HG03342 (cell line): ENCODE measurements at regions not wholly inside any gene's neighbourhood (a gene's known extent, or its start where the extent isn't known, plus 50 kb on each side); places are given as distances from the start of the nearest gene placed in this dataset.

Experiments
- ATAC-seq: cut with Tn5 transposase; IDR thresholded peaks from one replicate; pipeline ENCODE4 v1.9.1; 2021; ENCODE audit warnings: mild to moderate bottlenecking, moderate library complexity; ENCODE audit not compliant: unreplicated experiment

- ATAC-seq, result no peak
These were observed 659.1 kb downstream of the IRX1 start for GRCh38 chr5:4254736-4255135.

DNA sequence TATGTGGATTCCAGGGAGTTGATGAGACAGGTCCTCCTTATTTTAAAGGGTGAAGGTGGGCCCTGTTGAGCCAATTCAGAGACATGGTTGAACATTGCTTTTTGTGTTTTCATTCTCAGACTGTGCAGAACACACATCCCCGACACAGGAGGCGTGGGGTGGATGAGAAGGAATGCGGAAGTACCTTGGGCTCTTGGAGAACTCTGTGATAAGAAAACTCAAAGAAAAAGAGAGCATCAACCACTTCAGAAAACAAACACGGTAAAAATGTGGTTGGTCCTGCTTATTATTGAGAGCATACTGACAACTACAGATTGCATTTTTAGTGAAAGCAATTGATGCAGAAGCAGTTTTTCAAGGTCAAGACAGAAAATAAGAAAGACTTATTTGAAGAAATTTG lies 659.8 kb downstream of the IRX1 start:
- ATAC-seq, result no peak

- no peak for ATAC-seq
These were observed 662.5 kb downstream of the IRX1 start for GRCh38 chr5:4258170-4258569.

- no peak for ATAC-seq
These were observed 675.6 kb downstream of the IRX1 start for GRCh38 chr5:4271193-4271592.

- ATAC-seq, result no peak
These were observed 679.6 kb downstream of the IRX1 start for GRCh38 chr5:4275232-4275631.

DNA sequence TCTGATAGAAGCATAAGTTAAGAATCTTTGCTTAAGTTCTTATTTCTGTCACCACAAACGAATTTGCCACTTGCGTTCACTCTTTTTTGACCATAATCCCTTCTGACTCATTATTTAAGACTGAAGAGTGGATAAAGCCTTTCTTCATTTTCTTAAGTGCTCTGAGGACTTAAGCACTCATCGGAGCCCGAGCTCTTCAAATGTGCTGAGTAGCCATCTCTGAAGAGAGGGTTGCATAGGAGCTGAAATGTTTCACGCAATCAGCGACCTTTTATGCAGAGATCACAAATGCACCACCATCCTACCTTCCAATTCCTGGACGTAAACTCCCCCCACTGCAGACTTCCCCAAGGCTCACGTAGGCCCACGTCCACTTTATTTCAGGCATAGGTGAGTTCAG lies 699.2 kb downstream of the IRX1 start:
- ATAC-seq, result no peak

GRCh38 chr5:4295663-4296339 lies 700.2 kb downstream of the IRX1 start:
- no peak for ATAC-seq

DNA sequence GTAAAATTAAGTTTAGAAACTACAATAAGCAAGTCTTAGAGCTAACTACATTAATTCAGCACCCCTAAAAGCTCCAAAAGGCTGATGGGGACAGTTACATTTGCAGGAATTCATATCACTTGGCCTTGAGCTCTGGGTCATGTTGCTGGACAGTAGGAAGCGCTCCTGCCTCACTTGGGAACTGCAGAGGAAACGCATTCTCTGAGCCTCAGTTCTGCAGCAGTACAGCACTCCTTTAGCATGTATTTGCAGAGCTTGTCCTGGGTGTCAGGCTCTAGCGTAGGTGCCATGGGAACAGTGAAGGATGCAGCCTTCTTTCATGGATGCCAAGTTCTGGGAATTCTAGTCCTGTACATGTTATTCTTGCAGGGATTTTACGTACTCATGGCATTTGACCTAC lies 710.4 kb downstream of the IRX1 start:
- ATAC-seq, result no peak

DNA sequence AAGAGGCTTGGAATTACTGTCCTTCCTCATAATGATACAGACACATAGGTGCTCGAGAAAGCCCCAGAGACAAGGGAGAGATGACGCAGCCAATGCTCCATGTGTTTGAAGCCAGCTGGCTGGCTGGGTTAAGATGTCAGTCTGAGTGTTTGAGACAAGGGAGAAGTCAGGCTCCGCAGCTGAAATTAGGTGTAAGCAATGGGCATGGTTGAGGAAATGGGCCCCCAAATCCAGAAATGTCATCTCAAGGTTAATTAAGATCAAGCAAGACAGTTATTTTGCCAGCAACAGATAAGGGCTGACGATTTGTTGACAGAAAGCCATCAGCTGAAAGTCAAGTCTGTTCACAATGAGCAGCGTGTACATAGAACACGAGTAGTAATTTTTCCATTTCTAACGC lies 713.4 kb downstream of the IRX1 start:
- ATAC-seq, result no peak

DNA sequence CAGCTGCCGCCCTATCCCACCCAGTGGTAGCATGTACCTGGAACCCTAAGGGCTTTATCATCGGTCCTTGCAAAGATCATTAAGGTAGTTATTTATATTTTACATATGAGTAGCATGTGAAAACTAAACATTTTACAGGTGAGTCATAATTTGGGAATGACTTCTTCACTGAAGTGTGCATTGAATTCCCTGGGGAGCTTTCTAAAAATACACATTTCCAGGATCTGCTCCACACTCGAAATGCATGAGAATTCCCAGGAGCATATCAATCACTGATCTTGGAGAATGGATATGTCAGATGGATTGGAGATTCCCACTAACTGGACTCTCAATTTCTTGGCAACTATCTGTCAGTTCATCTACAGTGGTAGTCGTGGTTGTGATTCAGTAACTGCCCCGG lies 717.5 kb downstream of the IRX1 start:
- ATAC-seq, result no peak

DNA sequence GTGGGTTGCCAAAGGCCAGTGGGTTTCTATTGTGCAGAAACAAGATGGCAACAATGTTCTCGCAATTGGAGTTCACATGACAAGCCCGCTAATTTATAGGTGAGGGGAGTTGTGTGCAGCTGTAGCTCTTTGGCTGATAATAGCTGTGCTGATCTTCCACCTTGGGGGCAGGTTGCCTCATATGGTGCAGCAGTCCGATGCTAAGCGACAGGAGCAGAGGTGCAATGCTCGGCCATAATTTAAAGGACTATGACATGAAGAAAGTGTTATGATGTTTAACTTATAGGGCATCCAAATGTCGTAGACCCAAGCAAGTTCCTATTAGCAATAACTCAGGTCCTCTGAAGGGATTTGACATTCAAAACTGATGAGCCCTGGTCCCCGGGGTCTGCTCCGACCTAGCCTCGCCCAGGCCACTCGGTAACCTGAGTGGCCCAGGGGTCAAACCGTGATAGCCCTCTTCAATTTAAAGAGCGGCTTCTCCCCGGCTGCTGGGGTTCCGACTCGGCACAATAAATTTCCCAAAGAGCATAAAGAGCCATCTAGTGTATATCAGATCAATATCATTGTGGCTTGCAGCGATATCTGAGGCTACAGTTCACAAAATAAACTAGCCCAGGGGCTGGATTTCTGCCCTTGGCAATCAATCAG lies 724.0 kb downstream of the IRX1 start:
- ATAC-seq, result no peak

GRCh38 chr5:4330327-4330726 lies 734.7 kb downstream of the IRX1 start:
- ATAC-seq, result no peak

DNA sequence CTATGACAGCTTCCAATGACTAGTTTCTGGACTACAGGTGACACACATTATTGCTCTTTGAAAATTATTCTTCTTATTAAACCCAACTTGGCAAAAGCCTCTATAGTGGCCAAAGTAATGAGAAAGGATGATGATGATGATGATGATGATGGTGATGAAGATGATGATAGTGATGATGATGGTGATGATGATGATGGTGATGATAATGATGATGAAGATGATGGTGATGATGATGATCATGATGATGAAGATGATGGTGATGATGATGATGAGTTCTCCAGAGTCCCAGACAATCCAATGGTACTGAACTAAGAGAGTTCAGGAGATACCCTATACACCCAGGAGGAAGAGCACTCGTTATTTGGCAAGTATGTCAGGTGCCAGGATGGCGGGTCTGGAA lies 739.4 kb downstream of the IRX1 start:
- no peak for ATAC-seq

DNA sequence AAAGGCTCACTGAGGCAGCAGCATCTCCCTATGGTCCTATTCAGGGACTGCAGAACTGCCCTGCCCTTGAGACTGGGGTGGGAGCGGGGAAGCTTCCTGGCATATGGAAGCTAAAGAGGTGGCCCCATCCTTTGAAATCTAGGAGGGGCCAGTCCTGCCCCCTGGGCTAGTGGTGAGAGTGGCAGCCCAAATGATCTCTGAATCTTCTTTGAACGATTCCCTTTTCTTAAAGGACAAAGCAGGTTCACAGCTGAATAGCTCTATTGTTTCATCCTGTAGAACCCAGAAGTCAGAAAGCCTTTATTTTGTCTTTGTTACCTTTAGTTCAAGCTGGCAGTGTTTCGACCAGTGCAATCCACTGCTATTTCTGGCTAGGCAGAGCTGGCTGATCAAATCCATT lies 741.9 kb downstream of the IRX1 start:
- ATAC-seq, result no peak

GRCh38 chr5:4339949-4340348 lies 744.3 kb downstream of the IRX1 start:
- ATAC-seq, result no peak

DNA sequence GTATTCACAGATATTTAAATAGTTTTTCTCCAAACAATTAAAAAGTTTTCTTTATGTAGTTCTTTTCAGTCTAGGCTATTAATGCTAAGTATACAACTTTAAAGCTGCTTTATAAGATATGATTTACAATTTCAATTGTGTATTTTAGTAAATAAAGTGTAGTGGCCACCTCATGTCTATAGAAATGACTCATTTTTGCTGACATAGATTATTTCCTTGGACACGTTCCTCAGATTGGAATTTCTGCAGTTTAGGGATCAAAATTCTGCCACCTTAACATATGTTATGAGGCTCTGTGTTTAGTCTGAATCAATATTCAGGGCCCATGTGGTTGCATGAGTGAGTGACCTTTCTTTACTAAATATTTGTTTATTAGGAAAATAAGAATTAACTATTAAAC lies 750.2 kb downstream of the IRX1 start:
- ATAC-seq, result no peak

DNA sequence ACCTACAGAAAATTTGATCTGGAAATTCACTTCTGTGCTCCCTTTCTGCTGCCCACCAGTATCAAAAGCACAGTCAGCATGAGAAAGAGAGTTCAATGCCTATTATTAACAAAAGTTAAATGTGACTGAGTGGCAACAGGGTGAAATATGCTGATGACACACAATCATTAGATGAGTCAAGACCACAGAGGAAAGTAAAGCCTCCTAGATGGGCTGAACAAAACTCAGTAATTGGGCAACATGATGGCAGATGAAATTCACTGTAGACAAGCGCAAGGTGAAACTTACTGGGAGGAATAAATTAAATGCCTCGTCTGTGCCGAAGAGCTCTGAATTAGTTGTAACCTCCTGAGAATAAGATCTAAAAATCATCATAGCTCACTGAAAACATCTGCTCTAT lies 752.8 kb downstream of the IRX1 start:
- no peak for ATAC-seq

GRCh38 chr5:4348919-4349318 lies 753.3 kb downstream of the IRX1 start:
- ATAC-seq, result no peak

DNA sequence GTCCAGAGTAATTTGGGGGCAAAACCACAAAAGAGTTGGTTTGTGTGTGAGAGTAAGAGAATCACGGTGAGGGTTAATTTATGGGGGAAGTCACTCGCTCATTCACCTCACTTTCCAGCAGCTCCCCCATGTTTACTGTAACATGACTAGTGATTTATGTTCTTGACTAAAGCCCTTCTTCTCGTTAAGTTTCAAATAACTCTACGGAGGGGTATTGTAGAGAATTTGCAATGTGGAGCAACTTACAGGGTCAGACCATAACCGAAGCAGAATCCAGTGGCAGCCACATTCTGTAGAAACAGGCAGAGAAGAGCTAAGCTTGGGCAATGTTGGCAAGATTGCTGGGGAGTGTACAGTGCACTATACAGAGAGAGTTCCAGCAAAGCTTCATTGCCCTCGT lies 760.6 kb downstream of the IRX1 start:
- no peak for ATAC-seq

DNA sequence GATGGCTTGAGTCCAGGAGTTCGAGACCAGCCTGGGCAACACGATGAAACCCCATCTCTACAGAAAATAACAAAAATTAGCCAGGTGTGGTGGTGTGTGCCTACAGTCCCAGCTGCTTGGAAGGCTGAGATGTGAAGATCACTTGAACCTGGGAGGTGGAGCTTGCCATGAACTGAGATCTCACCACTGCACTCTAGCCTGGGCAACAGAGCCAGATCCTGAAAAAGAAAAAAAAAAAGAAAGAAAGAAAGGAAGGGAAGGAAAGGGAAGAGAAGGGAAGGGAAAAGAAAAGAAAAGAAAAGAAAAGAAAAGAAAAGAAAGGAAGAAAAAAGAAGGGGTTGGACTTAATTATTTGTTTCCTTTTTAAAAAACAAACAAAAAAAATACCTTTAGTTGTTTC lies 764.2 kb downstream of the IRX1 start:
- no peak for ATAC-seq

DNA sequence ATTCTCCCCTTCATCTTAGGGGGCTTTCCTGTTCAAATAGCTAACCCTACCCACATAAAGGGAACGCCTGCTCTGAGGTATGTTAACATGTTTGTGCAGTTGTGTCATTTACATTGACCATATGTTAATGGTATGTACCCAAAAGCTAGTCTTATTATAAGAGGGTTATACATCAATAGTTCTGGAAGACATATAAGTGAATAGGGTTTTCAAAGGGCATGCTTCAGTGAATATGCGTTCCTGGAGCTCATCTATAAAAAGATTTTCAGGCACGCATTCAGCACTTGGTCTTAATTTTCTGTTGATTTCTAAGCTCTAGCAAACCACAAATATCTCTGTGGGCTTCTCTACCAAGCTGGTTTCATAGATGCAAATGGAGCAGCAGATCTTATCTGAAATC lies 766.1 kb downstream of the IRX1 start:
- ATAC-seq, result no peak

GRCh38 chr5:4362411-4362810 lies 766.8 kb downstream of the IRX1 start:
- no peak for ATAC-seq

- no peak for ATAC-seq
These were observed 767.4 kb downstream of the IRX1 start for GRCh38 chr5:4363045-4363444.
